ENCODE measurements at regions not wholly inside any gene's neighbourhood (a gene's known extent, or its start where the extent isn't known, plus 50 kb on each side); places are given as distances from the start of the nearest gene placed in this dataset.

- TF ChIP-seq CTCF (IDR thresholded peaks at IDR 0.05; ENCODE audit: low read depth, low read length) = no peak
- TF ChIP-seq EZH2phosphoT487 (IDR thresholded peaks at IDR 0.05; ENCODE audit: low read depth) = no peak
Observed at GRCh38 chr11:15893080-15893492, 463.3 kb downstream of the SOX6 start.
